Stomach (tissue), 4 donors: ENCODE measurements at regions not wholly inside any gene's neighbourhood (a gene's known extent, or its start where the extent isn't known, plus 50 kb on each side); places are given as distances from the start of the nearest gene placed in this dataset.

Source experiments
- CTCF ChIP-seq, 7 experiments: fragments of 450-650 bp in 4 of 7; fragments of 200-600 bp in 3 of 7; sonication (generic) in 3 of 7; IDR thresholded peaks; one replicate each; pipeline ENCODE4 v1.5.1; 2016 to 2019; ENCODE audit warnings: antibody characterized with exemption in 7 of 7, control low read depth in 2 of 7, mild to moderate bottlenecking in 1 of 7
- EP300 ChIP-seq: sonication (generic); formaldehyde crosslinking; IDR thresholded peaks from one replicate; pipeline ENCODE4 v1.6.1; 2017; ENCODE audit warnings: antibody characterized with exemption
- POLR2A ChIP-seq, 4 donors: fragments of 450-650 bp; IDR thresholded peaks; one replicate each; pipeline ENCODE4 v1.6.1; 2016; ENCODE audit warnings: antibody characterized with exemption in 4 of 4, control low read depth in 2 of 4, mild to moderate bottlenecking in 1 of 4, moderate library complexity in 1 of 4

- TF ChIP-seq CTCF (IDR thresholded peaks at IDR 0.05), result no peak
- TF ChIP-seq POLR2A (IDR thresholded peaks at IDR 0.05), result no peak
- no peak for TF ChIP-seq EP300
Observed at GRCh38 chr11:69385144-69385820, 91.3 kb downstream of the MYEOV start.
